HL-60/S4 (cell line): ENCODE measurements at regions not wholly inside any gene's neighbourhood (a gene's known extent, or its start where the extent isn't known, plus 50 kb on each side); places are given as distances from the start of the nearest gene placed in this dataset.

Experiments
- in situ Hi-C: fragments of 300-500 bp; cut with MboI; formaldehyde crosslinking; loops from 2 replicates; pipeline ENCODE4 v1.14.3; 2022; ENCODE audit warnings: low sequenced_read_pairs

GRCh38 chr11:122285070-122285988, 169.3 kb upstream of the BLID start:
- in situ Hi-C loops = no loop called here

- in situ Hi-C loops = no loop called here
Observed at GRCh38 chr11:122280870-122281269, 164.9 kb upstream of the BLID start.

GRCh38 chr11:122279194-122279593, 163.2 kb upstream of the BLID start:
- in situ Hi-C loops = no loop called here

GRCh38 chr11:122277493-122277892, 161.5 kb upstream of the BLID start:
- in situ Hi-C loops = no loop called here

GRCh38 chr11:122276221-122276620, 160.2 kb upstream of the BLID start:
- in situ Hi-C loops = no loop called here

GRCh38 chr11:122275508-122275907, 159.5 kb upstream of the BLID start:
- in situ Hi-C loops = no loop called here

- in situ Hi-C loops = no loop called here
Observed at GRCh38 chr11:122273476-122274191, 157.6 kb upstream of the BLID start.

GRCh38 chr11:122271745-122272144, 155.7 kb upstream of the BLID start:
- in situ Hi-C loops = no loop called here

GRCh38 chr11:122271137-122271536, 155.1 kb upstream of the BLID start:
- in situ Hi-C loops = no loop called here

- in situ Hi-C loops = no loop called here
Observed at GRCh38 chr11:122270535-122270934, 154.5 kb upstream of the BLID start.

GRCh38 chr11:122269824-122270223, 153.8 kb upstream of the BLID start:
- in situ Hi-C loops = no loop called here

- in situ Hi-C loops = no loop called here
Observed at GRCh38 chr11:122268601-122269130, 152.7 kb upstream of the BLID start.

GRCh38 chr11:122267602-122268001, 151.6 kb upstream of the BLID start:
- in situ Hi-C loops = no loop called here

GRCh38 chr11:122265981-122266380, 150.0 kb upstream of the BLID start:
- in situ Hi-C loops = no loop called here

- in situ Hi-C loops = no loop called here
Observed at GRCh38 chr11:122264121-122264520, 148.1 kb upstream of the BLID start.

GRCh38 chr11:122261546-122261945, 145.5 kb upstream of the BLID start:
- in situ Hi-C loops = no loop called here

GRCh38 chr11:122259195-122259821, 143.3 kb upstream of the BLID start:
- in situ Hi-C loops = no loop called here

- in situ Hi-C loops = no loop called here
Observed at GRCh38 chr11:122258446-122259194, 142.6 kb upstream of the BLID start.

GRCh38 chr11:122253589-122254231, 137.7 kb upstream of the BLID start:
- in situ Hi-C loops = no loop called here

- in situ Hi-C loops = no loop called here
Observed at GRCh38 chr11:122248939-122249338, 132.9 kb upstream of the BLID start.
